ENCODE measurements at regions not wholly inside any gene's neighbourhood (a gene's known extent, or its start where the extent isn't known, plus 50 kb on each side); places are given as distances from the start of the nearest gene placed in this dataset.

GRCh38 chr10:36173364-36173763 lies 531.3 kb upstream of the FZD8 start:
- Mint-ChIP-seq H3K4me3 (no peak overlapping the region), H3K27ac (no peak overlapping the region), H3K27me3 (no peaks in the 10 kb centered on the region), H3K9me3 (peaks cover 3% of the 10 kb centered on the region), H3K4me1 (no peaks in the 10 kb centered on the region), H3K36me3 (no peaks in the 10 kb centered on the region)
- DNase-seq (ENCODE audit: low spot score in 2 of 2) (no peak), ATAC-seq (ENCODE audit: low read depth) (no peak)

GRCh38 chr10:36171953-36172940 lies 530.2 kb upstream of the FZD8 start:
- Mint-ChIP-seq H3K27ac (no peak overlapping the region), H3K9me3 (peaks cover 3% of the 10 kb centered on the region), H3K36me3 (no peaks in the 10 kb centered on the region), H3K4me1 (no peaks in the 10 kb centered on the region), H3K4me3 (no peak overlapping the region), H3K27me3 (no peaks in the 10 kb centered on the region)
- no peak for DNase-seq (ENCODE audit: low spot score in 2 of 2)
- ATAC-seq (ENCODE audit: low read depth), result no peak

- no peak overlapping the region for H3K27ac Mint-ChIP-seq
- H3K27me3 Mint-ChIP-seq, result no peaks in the 10 kb centered on the region
- no peak overlapping the region for H3K4me3 Mint-ChIP-seq
- ATAC-seq (ENCODE audit: low read depth) (no peak), DNase-seq (ENCODE audit: low spot score in 2 of 2) (no peak)
- H3K36me3 Mint-ChIP-seq, result no peaks in the 10 kb centered on the region
- peaks cover 3% of the 10 kb centered on the region for H3K9me3 Mint-ChIP-seq
- H3K4me1 Mint-ChIP-seq, result no peaks in the 10 kb centered on the region
Observed at GRCh38 chr10:36171556-36171952, 529.5 kb upstream of the FZD8 start.

- Mint-ChIP-seq H3K27me3 (no peaks in the 10 kb centered on the region), H3K4me1 (no peaks in the 10 kb centered on the region), H3K4me3 (no peak overlapping the region), H3K27ac (no peak overlapping the region), H3K9me3 (peaks cover 3% of the 10 kb centered on the region), H3K36me3 (no peaks in the 10 kb centered on the region)
- DNase-seq (ENCODE audit: low spot score in 2 of 2), result no peak
- no peak for ATAC-seq (ENCODE audit: low read depth)
Observed at GRCh38 chr10:36170943-36171501, 528.9 kb upstream of the FZD8 start.

GRCh38 chr10:36170142-36170719 lies 528.1 kb upstream of the FZD8 start:
- Mint-ChIP-seq H3K4me1 (no peaks in the 10 kb centered on the region), H3K9me3 (peaks cover 3% of the 10 kb centered on the region), H3K4me3 (no peak overlapping the region), H3K36me3 (no peaks in the 10 kb centered on the region), H3K27me3 (no peaks in the 10 kb centered on the region), H3K27ac (no peak overlapping the region)
- no peak for ATAC-seq (ENCODE audit: low read depth)
- DNase-seq (ENCODE audit: low spot score in 2 of 2), result no peak

DNA sequence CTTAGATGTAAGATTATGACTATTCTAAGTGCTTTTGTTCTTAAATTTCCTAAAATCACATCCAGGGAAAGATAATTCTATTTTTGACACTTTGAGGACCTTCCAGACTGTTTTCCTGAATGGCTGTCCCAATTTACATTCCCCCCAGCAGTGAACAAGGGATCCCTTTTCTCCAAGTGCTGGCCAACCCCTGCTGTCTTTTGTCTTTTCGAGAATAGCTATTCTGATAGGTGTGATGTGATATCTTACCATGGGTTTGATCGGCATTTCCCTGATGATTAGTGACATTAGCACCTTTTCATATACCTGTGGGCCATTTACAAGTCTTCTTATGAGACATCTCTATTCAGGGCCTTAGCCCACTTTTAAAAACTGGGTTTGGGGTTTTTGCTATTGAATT lies 526.7 kb upstream of the FZD8 start:
- no peaks in the 10 kb centered on the region for H3K36me3 Mint-ChIP-seq
- H3K9me3 Mint-ChIP-seq, result peaks cover 2% of the 10 kb centered on the region
- H3K27ac Mint-ChIP-seq, result no peak overlapping the region
- H3K27me3 Mint-ChIP-seq, result no peaks in the 10 kb centered on the region
- DNase-seq (ENCODE audit: low spot score in 2 of 2), result no peak
- no peaks in the 10 kb centered on the region for H3K4me1 Mint-ChIP-seq
- ATAC-seq (ENCODE audit: low read depth), result no peak
- H3K4me3 Mint-ChIP-seq, result no peak overlapping the region

- Mint-ChIP-seq H3K4me3 (no peak overlapping the region), H3K27ac (no peak overlapping the region), H3K27me3 (no peaks in the 10 kb centered on the region), H3K9me3 (peaks cover 2% of the 10 kb centered on the region), H3K4me1 (no peaks in the 10 kb centered on the region), H3K36me3 (no peaks in the 10 kb centered on the region)
- ATAC-seq (ENCODE audit: low read depth), result no peak
- no peak for DNase-seq (ENCODE audit: low spot score in 2 of 2)
Observed at GRCh38 chr10:36164556-36165504, 522.7 kb upstream of the FZD8 start.

GRCh38 chr10:36163827-36164226 lies 521.7 kb upstream of the FZD8 start:
- no peak for ATAC-seq (ENCODE audit: low read depth)
- no peak for DNase-seq (ENCODE audit: low spot score in 2 of 2)
- Mint-ChIP-seq H3K4me3 (no peak overlapping the region), H3K36me3 (no peaks in the 10 kb centered on the region), H3K9me3 (peaks cover 2% of the 10 kb centered on the region), H3K27ac (no peak overlapping the region), H3K4me1 (no peaks in the 10 kb centered on the region), H3K27me3 (no peaks in the 10 kb centered on the region)

- Mint-ChIP-seq H3K36me3 (no peaks in the 10 kb centered on the region), H3K27ac (no peak overlapping the region), H3K9me3 (peaks cover 1% of the 10 kb centered on the region), H3K4me1 (no peaks in the 10 kb centered on the region), H3K27me3 (no peaks in the 10 kb centered on the region), H3K4me3 (no peak overlapping the region)
- DNase-seq (ENCODE audit: low spot score in 2 of 2) (no peak), ATAC-seq (ENCODE audit: low read depth) (no peak)
Observed at GRCh38 chr10:36157486-36157885, 515.4 kb upstream of the FZD8 start.

- Mint-ChIP-seq H3K4me1 (no peaks in the 10 kb centered on the region), H3K27me3 (no peaks in the 10 kb centered on the region), H3K4me3 (no peak overlapping the region), H3K27ac (no peak overlapping the region), H3K36me3 (no peaks in the 10 kb centered on the region), H3K9me3 (peaks cover 12% of the 10 kb centered on the region)
- ATAC-seq (ENCODE audit: low read depth) (no peak), DNase-seq (ENCODE audit: low spot score in 2 of 2) (no peak)
Observed at GRCh38 chr10:36148207-36148606, 506.1 kb upstream of the FZD8 start.

GRCh38 chr10:36147529-36147928 lies 505.4 kb upstream of the FZD8 start:
- Mint-ChIP-seq H3K9me3 (peaks cover 12% of the 10 kb centered on the region), H3K4me3 (no peak overlapping the region), H3K36me3 (no peaks in the 10 kb centered on the region), H3K27me3 (no peaks in the 10 kb centered on the region), H3K4me1 (no peaks in the 10 kb centered on the region), H3K27ac (no peak overlapping the region)
- DNase-seq (ENCODE audit: low spot score in 2 of 2), result no peak
- ATAC-seq (ENCODE audit: low read depth), result no peak

DNA sequence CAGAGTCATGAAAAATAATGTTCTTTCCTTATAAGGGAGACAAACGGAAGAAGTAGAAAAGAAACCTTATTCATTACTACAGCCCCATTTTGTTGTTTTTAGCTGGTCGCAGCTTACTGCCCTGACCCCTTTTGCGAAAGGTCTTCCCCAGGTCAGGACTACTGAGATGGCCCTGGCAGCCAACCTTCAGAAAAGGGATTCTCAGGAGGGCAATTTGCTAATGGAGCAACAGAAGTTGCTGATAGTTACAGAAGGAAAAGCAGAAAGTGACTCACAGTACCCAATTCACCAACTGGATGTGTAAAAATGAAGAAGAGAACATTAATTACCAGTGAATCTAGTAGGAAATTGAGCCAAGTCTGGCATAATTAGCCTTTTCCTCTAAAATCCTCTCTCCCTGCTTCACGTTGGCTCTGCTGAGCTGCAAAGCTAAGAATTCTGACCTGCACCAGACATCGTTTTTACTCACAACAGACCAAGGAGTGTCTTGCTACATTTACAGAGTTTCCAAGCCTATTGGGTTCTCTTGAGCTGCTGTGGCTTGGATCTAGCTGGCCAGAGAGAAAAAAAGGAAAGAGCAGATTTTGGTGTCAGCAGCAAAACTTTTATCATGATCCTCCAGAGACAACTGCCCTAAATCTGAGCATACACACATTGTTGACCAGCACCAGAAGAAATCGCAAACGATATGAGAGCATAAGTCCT lies 499.9 kb upstream of the FZD8 start:
- H3K27ac Mint-ChIP-seq, result no peak overlapping the region
- DNase-seq (ENCODE audit: low spot score in 2 of 2) (no peak), ATAC-seq (ENCODE audit: low read depth) (no peak)
- H3K4me3 Mint-ChIP-seq, result no peak overlapping the region
- H3K27me3 Mint-ChIP-seq, result no peaks in the 10 kb centered on the region
- H3K9me3 Mint-ChIP-seq, result peaks cover 6% of the 10 kb centered on the region
- H3K4me1 Mint-ChIP-seq, result no peaks in the 10 kb centered on the region
- H3K36me3 Mint-ChIP-seq, result no peaks in the 10 kb centered on the region

GRCh38 chr10:36129051-36129450 lies 487.0 kb upstream of the FZD8 start:
- no peaks in the 10 kb centered on the region for H3K36me3 Mint-ChIP-seq
- peaks cover 2% of the 10 kb centered on the region for H3K9me3 Mint-ChIP-seq
- H3K4me1 Mint-ChIP-seq, result no peaks in the 10 kb centered on the region
- ATAC-seq (ENCODE audit: low read depth), result no peak
- DNase-seq (ENCODE audit: low spot score in 2 of 2), result no peak
- H3K4me3 Mint-ChIP-seq, result no peak overlapping the region
- no peaks in the 10 kb centered on the region for H3K27me3 Mint-ChIP-seq
- H3K27ac Mint-ChIP-seq, result no peak overlapping the region

Data from memory B cell (primary cell).